Endothelial cell (in vitro differentiated cells): ENCODE measurements at regions not wholly inside any gene's neighbourhood (a gene's known extent, or its start where the extent isn't known, plus 50 kb on each side); places are given as distances from the start of the nearest gene placed in this dataset.

ENCODE experiments used
- DNase-seq: peaks from one replicate; pipeline ENCODE4 v3.0.0; 2021; ENCODE audit warnings: low spot score
- H3K27ac Mint-ChIP-seq: one replicate; pipeline ENCODE4 v1.8.0; 2021; ENCODE audit warnings: mixed read lengths, inconsistent platforms; ENCODE audit not compliant: unreplicated experiment
- H3K27me3 Mint-ChIP-seq: one replicate; pipeline ENCODE4 v1.8.0; 2021; ENCODE audit warnings: mild to moderate bottlenecking, moderate library complexity, mixed read lengths, inconsistent platforms; ENCODE audit not compliant: unreplicated experiment
- H3K36me3 Mint-ChIP-seq: one replicate; pipeline ENCODE4 v1.8.0; 2021; ENCODE audit warnings: mild to moderate bottlenecking, low read depth, mixed read lengths, inconsistent platforms; ENCODE audit not compliant: unreplicated experiment
- H3K4me1 Mint-ChIP-seq: one replicate; pipeline ENCODE4 v1.8.0; 2021; ENCODE audit warnings: mild to moderate bottlenecking, mixed read lengths, inconsistent platforms; ENCODE audit not compliant: unreplicated experiment
- H3K4me3 Mint-ChIP-seq: one replicate; pipeline ENCODE4 v1.8.0; 2021; ENCODE audit warnings: mild to moderate bottlenecking, mixed read lengths, inconsistent platforms; ENCODE audit not compliant: unreplicated experiment
- H3K9me3 Mint-ChIP-seq: one replicate; pipeline ENCODE4 v1.8.0; 2021; ENCODE audit warnings: mixed read lengths, inconsistent platforms; ENCODE audit not compliant: unreplicated experiment
- TF ChIP-seq, protein P1 (sequence below): fragments of 200-600 bp; sonication (generic); IDR thresholded peaks from one replicate; pipeline ENCODE4 v1.5.0; 2021; ENCODE audit warnings: antibody characterized with exemption; ENCODE audit not compliant: unreplicated experiment

GRCh38 chr7:131974671-131975070 lies 418.2 kb upstream of the PODXL start:
- Mint-ChIP-seq H3K9me3 (no peaks in the 10 kb centered on the region), H3K27ac (no peak overlapping the region), H3K4me1 (peaks cover 6% of the 10 kb centered on the region), H3K36me3 (no peaks in the 10 kb centered on the region), H3K27me3 (no peaks in the 10 kb centered on the region), H3K4me3 (no peak overlapping the region)
- DNase-seq, result no peak
- TF ChIP-seq, protein P1, sequence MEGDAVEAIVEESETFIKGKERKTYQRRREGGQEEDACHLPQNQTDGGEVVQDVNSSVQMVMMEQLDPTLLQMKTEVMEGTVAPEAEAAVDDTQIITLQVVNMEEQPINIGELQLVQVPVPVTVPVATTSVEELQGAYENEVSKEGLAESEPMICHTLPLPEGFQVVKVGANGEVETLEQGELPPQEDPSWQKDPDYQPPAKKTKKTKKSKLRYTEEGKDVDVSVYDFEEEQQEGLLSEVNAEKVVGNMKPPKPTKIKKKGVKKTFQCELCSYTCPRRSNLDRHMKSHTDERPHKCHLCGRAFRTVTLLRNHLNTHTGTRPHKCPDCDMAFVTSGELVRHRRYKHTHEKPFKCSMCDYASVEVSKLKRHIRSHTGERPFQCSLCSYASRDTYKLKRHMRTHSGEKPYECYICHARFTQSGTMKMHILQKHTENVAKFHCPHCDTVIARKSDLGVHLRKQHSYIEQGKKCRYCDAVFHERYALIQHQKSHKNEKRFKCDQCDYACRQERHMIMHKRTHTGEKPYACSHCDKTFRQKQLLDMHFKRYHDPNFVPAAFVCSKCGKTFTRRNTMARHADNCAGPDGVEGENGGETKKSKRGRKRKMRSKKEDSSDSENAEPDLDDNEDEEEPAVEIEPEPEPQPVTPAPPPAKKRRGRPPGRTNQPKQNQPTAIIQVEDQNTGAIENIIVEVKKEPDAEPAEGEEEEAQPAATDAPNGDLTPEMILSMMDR, result no peak

GRCh38 chr7:131972251-131972650 lies 415.8 kb upstream of the PODXL start:
- TF ChIP-seq, protein P1, result no peak
- Mint-ChIP-seq H3K36me3 (no peaks in the 10 kb centered on the region), H3K4me3 (no peak overlapping the region), H3K27me3 (no peaks in the 10 kb centered on the region), H3K4me1 (peaks cover 6% of the 10 kb centered on the region), H3K27ac (no peak overlapping the region), H3K9me3 (no peaks in the 10 kb centered on the region)
- DNase-seq, result no peak

GRCh38 chr7:131970602-131971001 lies 414.2 kb upstream of the PODXL start:
- H3K27ac Mint-ChIP-seq, result no peak overlapping the region
- TF ChIP-seq, protein P1, result no peak
- no peak overlapping the region for H3K4me3 Mint-ChIP-seq
- no peaks in the 10 kb centered on the region for H3K27me3 Mint-ChIP-seq
- H3K4me1 Mint-ChIP-seq, result peaks cover 6% of the 10 kb centered on the region
- no peaks in the 10 kb centered on the region for H3K36me3 Mint-ChIP-seq
- H3K9me3 Mint-ChIP-seq, result no peaks in the 10 kb centered on the region
- no peak for DNase-seq

- Mint-ChIP-seq H3K27ac (no peak overlapping the region), H3K36me3 (no peaks in the 10 kb centered on the region), H3K9me3 (no peaks in the 10 kb centered on the region), H3K4me1 (peaks cover 6% of the 10 kb centered on the region), H3K4me3 (no peak overlapping the region), H3K27me3 (no peaks in the 10 kb centered on the region)
- TF ChIP-seq, protein P1, result no peak
- no peak for DNase-seq
Observed at GRCh38 chr7:131969560-131969959, 413.1 kb upstream of the PODXL start.

- TF ChIP-seq, protein P1, result no peak
- Mint-ChIP-seq H3K27me3 (no peaks in the 10 kb centered on the region), H3K4me3 (no peak overlapping the region), H3K36me3 (no peaks in the 10 kb centered on the region), H3K4me1 (peaks cover 6% of the 10 kb centered on the region), H3K9me3 (no peaks in the 10 kb centered on the region), H3K27ac (no peak overlapping the region)
- DNase-seq, result no peak
Observed at GRCh38 chr7:131967216-131967730, 410.8 kb upstream of the PODXL start.
